NCI-H446 (cell line): ENCODE measurements at regions not wholly inside any gene's neighbourhood (a gene's known extent, or its start where the extent isn't known, plus 50 kb on each side); places are given as distances from the start of the nearest gene placed in this dataset.

Experiments
- DNase-seq, 2 experiments: peaks; one replicate each; lab custom pipeline; 2025; lab: John Stamatoyannopoulos, UW

- DNase-seq: no peak
These were observed 93.5 kb upstream of the RGMB start for GRCh38 chr5:98679963-98680362.

- DNase-seq: no peak
These were observed 83.5 kb upstream of the RGMB start for GRCh38 chr5:98690002-98690401.

GRCh38 chr5:98694902-98695301, 78.6 kb upstream of the RGMB start:
- no peak for DNase-seq

GRCh38 chr5:98698359-98698758, 75.1 kb upstream of the RGMB start:
- DNase-seq: no peak

GRCh38 chr5:98700730-98701129, 72.7 kb upstream of the RGMB start:
- DNase-seq: no peak

- no peak for DNase-seq
These were observed 67.6 kb upstream of the RGMB start for GRCh38 chr5:98705841-98706240.

- no peak for DNase-seq
These were observed 63.8 kb upstream of the RGMB start for GRCh38 chr5:98709681-98710080.

GRCh38 chr5:98713027-98713426, 60.4 kb upstream of the RGMB start:
- no peak for DNase-seq

GRCh38 chr5:98713856-98714255, 59.6 kb upstream of the RGMB start:
- no peak for DNase-seq

GRCh38 chr5:98714710-98715288, 58.7 kb upstream of the RGMB start:
- no peak for DNase-seq

- no peak for DNase-seq
These were observed 52.1 kb upstream of the RGMB start for GRCh38 chr5:98721231-98721928.

GRCh38 chr5:98722188-98722587, 51.3 kb upstream of the RGMB start:
- no peak for DNase-seq

GRCh38 chr5:98723061-98723460, 50.4 kb upstream of the RGMB start:
- peak in 1 of 2 experiments; percentile 22 for DNase-seq
